Uterus (tissue), 2 donors: ENCODE measurements at regions not wholly inside any gene's neighbourhood (a gene's known extent, or its start where the extent isn't known, plus 50 kb on each side); places are given as distances from the start of the nearest gene placed in this dataset.

Experiments
- POLR2A ChIP-seq, 2 donors: fragments of 450-650 bp; IDR thresholded peaks; one replicate each; pipeline ENCODE4 v1.6.1; 2016; ENCODE audit warnings: antibody characterized with exemption in 2 of 2, mild to moderate bottlenecking in 1 of 2, moderate library complexity in 1 of 2
- TF ChIP-seq, protein P1 (sequence below), 4 experiments: fragments of 200-600 bp in 2 of 4; fragments of 450-650 bp in 2 of 4; sonication (generic) in 2 of 4; IDR thresholded peaks; one replicate each; pipeline ENCODE4 v1.5.1; 2016 to 2019; ENCODE audit warnings: antibody characterized with exemption in 4 of 4, mild to moderate bottlenecking in 2 of 4, moderate library complexity in 1 of 4

DNA sequence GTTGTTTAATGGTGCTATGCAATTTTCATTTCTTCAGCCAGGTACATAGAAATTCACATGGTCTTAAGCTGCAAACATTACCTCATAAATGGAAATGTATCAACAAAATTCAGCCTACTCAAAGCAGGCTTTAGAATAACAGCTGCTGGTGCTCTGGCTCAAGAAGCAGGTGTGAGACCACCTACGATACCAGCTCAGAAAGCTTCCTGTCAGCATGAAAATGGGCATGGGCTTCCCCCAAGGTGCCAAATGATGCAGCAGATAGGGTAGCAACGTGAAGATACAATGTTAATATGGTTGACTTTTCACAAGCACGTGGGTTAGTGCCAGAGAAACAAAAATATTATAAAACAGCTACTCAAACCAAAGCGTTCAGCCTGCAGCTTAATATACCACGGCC, 343.4 kb upstream of the PRICKLE1 start:
- TF ChIP-seq, protein P1, sequence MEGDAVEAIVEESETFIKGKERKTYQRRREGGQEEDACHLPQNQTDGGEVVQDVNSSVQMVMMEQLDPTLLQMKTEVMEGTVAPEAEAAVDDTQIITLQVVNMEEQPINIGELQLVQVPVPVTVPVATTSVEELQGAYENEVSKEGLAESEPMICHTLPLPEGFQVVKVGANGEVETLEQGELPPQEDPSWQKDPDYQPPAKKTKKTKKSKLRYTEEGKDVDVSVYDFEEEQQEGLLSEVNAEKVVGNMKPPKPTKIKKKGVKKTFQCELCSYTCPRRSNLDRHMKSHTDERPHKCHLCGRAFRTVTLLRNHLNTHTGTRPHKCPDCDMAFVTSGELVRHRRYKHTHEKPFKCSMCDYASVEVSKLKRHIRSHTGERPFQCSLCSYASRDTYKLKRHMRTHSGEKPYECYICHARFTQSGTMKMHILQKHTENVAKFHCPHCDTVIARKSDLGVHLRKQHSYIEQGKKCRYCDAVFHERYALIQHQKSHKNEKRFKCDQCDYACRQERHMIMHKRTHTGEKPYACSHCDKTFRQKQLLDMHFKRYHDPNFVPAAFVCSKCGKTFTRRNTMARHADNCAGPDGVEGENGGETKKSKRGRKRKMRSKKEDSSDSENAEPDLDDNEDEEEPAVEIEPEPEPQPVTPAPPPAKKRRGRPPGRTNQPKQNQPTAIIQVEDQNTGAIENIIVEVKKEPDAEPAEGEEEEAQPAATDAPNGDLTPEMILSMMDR (IDR thresholded peaks at IDR 0.05), result no peak
- TF ChIP-seq POLR2A (IDR thresholded peaks at IDR 0.05), result no peak
